H9 (cell line): ENCODE measurements at regions not wholly inside any gene's neighbourhood (a gene's known extent, or its start where the extent isn't known, plus 50 kb on each side); places are given as distances from the start of the nearest gene placed in this dataset.

Source experiments
- DNase-seq: peaks from one replicate; pipeline ENCODE4 v3.0.0-alpha.2; 2017
- H2AFZ ChIP-seq: one replicate; pipeline ENCODE4 v1.6.1; 2013; ENCODE audit warnings: mild to moderate bottlenecking, low read length, control low read depth, moderate library complexity
- H2AK5ac ChIP-seq: 2 replicates; pipeline ENCODE4 v1.6.1; 2013; ENCODE audit warnings: low read length, control low read depth, mixed read lengths; ENCODE audit not compliant: insufficient read length
- H2BK120ac ChIP-seq: one replicate; pipeline ENCODE4 v1.6.1; 2013; ENCODE audit warnings: low read depth, mild to moderate bottlenecking, low read length, control low read depth, inconsistent platforms; ENCODE audit not compliant: poor library complexity, severe bottlenecking
- H2BK12ac ChIP-seq: 2 replicates; pipeline ENCODE4 v1.6.1; 2013; ENCODE audit warnings: low read length, control low read depth, mixed read lengths, low read depth; ENCODE audit not compliant: insufficient read length
- H2BK15ac ChIP-seq: 2 replicates; pipeline ENCODE4 v1.6.1; 2013; ENCODE audit warnings: low read depth, low read length, control low read depth
- H2BK20ac ChIP-seq: one replicate; pipeline ENCODE4 v1.6.1; 2013; ENCODE audit warnings: low read depth, mild to moderate bottlenecking, low read length, control low read depth, inconsistent platforms; ENCODE audit not compliant: poor library complexity, severe bottlenecking
- H2BK5ac ChIP-seq: 2 replicates; pipeline ENCODE4 v1.6.1; 2013; ENCODE audit warnings: low read length, control low read depth, mixed read lengths; ENCODE audit not compliant: insufficient read length
- H3K14ac ChIP-seq: 2 replicates; pipeline ENCODE4 v1.6.1; 2013; ENCODE audit warnings: low read length, control low read depth; ENCODE audit not compliant: insufficient read depth
- H3K18ac ChIP-seq: 2 replicates; pipeline ENCODE4 v1.6.1; 2013; ENCODE audit warnings: low read depth, mild to moderate bottlenecking, mixed read lengths, low read length, control low read depth; ENCODE audit not compliant: insufficient read length
- H3K23ac ChIP-seq: 2 replicates; pipeline ENCODE4 v1.6.1; 2013; ENCODE audit warnings: low read length, control low read depth, mixed read lengths, low read depth; ENCODE audit not compliant: insufficient read length
- H3K23me2 ChIP-seq: 2 replicates; pipeline ENCODE4 v1.6.1; 2013; ENCODE audit warnings: low read depth, mild to moderate bottlenecking, mixed read lengths, low read length, control low read depth; ENCODE audit not compliant: insufficient read length, poor library complexity, severe bottlenecking
- H3K27ac ChIP-seq: 2 replicates; pipeline ENCODE4 v1.5.1; 2013; ENCODE audit warnings: low read length, control low read depth, mixed read lengths, low read depth; ENCODE audit not compliant: insufficient read length
- H3K27me3 ChIP-seq: 2 replicates; pipeline ENCODE4 v1.6.1; 2013; ENCODE audit warnings: low read length, control low read depth, inconsistent platforms; ENCODE audit not compliant: insufficient read depth
- H3K4ac ChIP-seq: 2 replicates; pipeline ENCODE4 v1.6.1; 2013; ENCODE audit warnings: low read depth, mild to moderate bottlenecking, control low read depth, inconsistent platforms, low read length, moderate library complexity
- H3K4me1 ChIP-seq: 2 replicates; pipeline ENCODE4 v1.6.1; 2013; ENCODE audit warnings: low read length, control low read depth, inconsistent platforms; ENCODE audit not compliant: insufficient read depth
- H3K4me2 ChIP-seq: 2 replicates; pipeline ENCODE4 v1.6.1; 2013; ENCODE audit warnings: low read length, control low read depth, mixed read lengths; ENCODE audit not compliant: insufficient read length, insufficient read depth
- H3K56ac ChIP-seq: 2 replicates; pipeline ENCODE4 v1.6.1; 2013; ENCODE audit warnings: low read depth, mild to moderate bottlenecking, mixed read lengths, low read length, control low read depth; ENCODE audit not compliant: insufficient read length
- H3K79me1 ChIP-seq: 2 replicates; pipeline ENCODE4 v1.6.1; 2013; ENCODE audit warnings: low read depth, mild to moderate bottlenecking, moderate library complexity, low read length, control low read depth, inconsistent platforms; ENCODE audit not compliant: insufficient read depth, poor library complexity, severe bottlenecking
- H3K79me2 ChIP-seq: 2 replicates; pipeline ENCODE4 v1.6.1; 2013; ENCODE audit warnings: low read length, control low read depth, inconsistent platforms; ENCODE audit not compliant: insufficient read depth
- H3K9ac ChIP-seq: 2 replicates; pipeline ENCODE4 v1.6.1; 2013; ENCODE audit warnings: low read length, control low read depth, mixed read lengths; ENCODE audit not compliant: insufficient read length; ENCODE audit errors: extremely low read depth
- H3K9me3 ChIP-seq: one replicate; pipeline ENCODE4 v1.6.1; 2013; ENCODE audit warnings: low read depth, low read length, inconsistent platforms; ENCODE audit not compliant: control insufficient read depth
- H3T11ph ChIP-seq: one replicate; pipeline ENCODE4 v1.6.1; 2013; ENCODE audit warnings: mild to moderate bottlenecking, low read length, control low read depth, inconsistent platforms
- H4K20me1 ChIP-seq: one replicate; pipeline ENCODE4 v1.6.1; 2013; ENCODE audit not compliant: control insufficient read depth, insufficient read length, insufficient read depth
- H4K5ac ChIP-seq: 2 replicates; pipeline ENCODE4 v1.6.1; 2013; ENCODE audit warnings: low read depth, mild to moderate bottlenecking, mixed read lengths, low read length, control low read depth; ENCODE audit not compliant: insufficient read length
- H4K8ac ChIP-seq: replicated peaks from 2 replicates; pipeline ENCODE4 v1.6.1; 2013; ENCODE audit warnings: low read length, control low read depth, mixed read lengths, low read depth; ENCODE audit not compliant: insufficient read length
- H4K91ac ChIP-seq: 2 replicates; pipeline ENCODE4 v1.6.1; 2013; ENCODE audit warnings: low read depth, mild to moderate bottlenecking, moderate library complexity, mixed read lengths, low read length, control low read depth; ENCODE audit not compliant: insufficient read length
- H3K27ac Mint-ChIP-seq, 3 experiments: 2 replicates in 2 of 3; 3 replicates in 1 of 3; pipeline ENCODE4 v1.8.0; 2020 to 2021; ENCODE audit warnings: mixed read lengths in 3 of 3, mild to moderate bottlenecking in 1 of 3, moderate library complexity in 1 of 3
- H3K27me3 Mint-ChIP-seq: 2 replicates; pipeline ENCODE4 v1.8.0; 2021; ENCODE audit warnings: low read depth, mild to moderate bottlenecking, moderate library complexity, mixed read lengths
- H3K36me3 Mint-ChIP-seq, 3 experiments: 2 replicates in 2 of 3; 3 replicates in 1 of 3; pipeline ENCODE4 v1.8.0; 2020 to 2021; ENCODE audit warnings: low read depth in 3 of 3, mixed read lengths in 3 of 3; ENCODE audit not compliant: insufficient read depth in 1 of 3
- H3K4me1 Mint-ChIP-seq, 2 experiments: 2 replicates each; pipeline ENCODE4 v1.8.0; 2020; ENCODE audit warnings: mixed read lengths in 2 of 2
- H3K4me3 Mint-ChIP-seq, 2 experiments: 2 replicates in 1 of 2; 3 replicates in 1 of 2; pipeline ENCODE4 v1.8.0; 2020 to 2021; ENCODE audit warnings: mild to moderate bottlenecking in 2 of 2, mixed read lengths in 2 of 2, moderate library complexity in 1 of 2
- H3K9me3 Mint-ChIP-seq, 2 experiments: 2 replicates in 1 of 2; 3 replicates in 1 of 2; pipeline ENCODE4 v1.8.0; 2020; ENCODE audit warnings: mild to moderate bottlenecking in 2 of 2, mixed read lengths in 2 of 2, moderate library complexity in 1 of 2
- CTCF ChIP-seq: fragments of 200-600 bp; sonication (generic); conservative IDR thresholded peaks from 3 replicates; pipeline ENCODE4 v1.8.0; 2021; ENCODE audit warnings: antibody characterized with exemption, mild to moderate bottlenecking
- WGBS: extraction: QIAGEN DNeasy Blood & Tissue Kit; methylation state at CpG from one replicate; pipeline ENCODE4 v1.1.7; 2013; ENCODE audit warnings: missing lambda C conversion rate, low lambda C conversion rate, mixed read lengths; ENCODE audit not compliant: insufficient read length; ENCODE audit errors: extremely low coverage; 5-methylcytosine and 5-hydroxymethylcytosine counted together

GRCh38 chr11:122170815-122171475 lies 54.9 kb upstream of the BLID start:
- no peaks in the 10 kb centered on the region for H3K23me2 ChIP-seq
- no peak overlapping the region for H3K56ac ChIP-seq
- H2BK12ac ChIP-seq: no peak overlapping the region
- H3K4me1 Mint-ChIP-seq: peaks cover 13 to 14% of the 10 kb centered on the region in 2 experiments
- H3K9me3 ChIP-seq: no peaks in the 10 kb centered on the region
- WGBS: no CpG with 5 or more reads among the region's 3 CpGs
- H2AFZ ChIP-seq: no peak overlapping the region
- H3K4me3 Mint-ChIP-seq: no peak overlapping the region
- H3K4me2 ChIP-seq: no peak overlapping the region
- H3K4me1 ChIP-seq: no peaks in the 10 kb centered on the region; the same call in 1 of the 2 replicates
- no peak overlapping the region for H2BK5ac ChIP-seq
- no peaks in the 10 kb centered on the region for H4K20me1 ChIP-seq
- H3K79me1 ChIP-seq: no peaks in the 10 kb centered on the region
- H2BK20ac ChIP-seq: no peak overlapping the region
- H3K27ac Mint-ChIP-seq: no peak overlapping the region; a peak in 1 of 7 replicates
- no peak for TF ChIP-seq CTCF
- H3K36me3 Mint-ChIP-seq: no peaks in the 10 kb centered on the region
- H3K9ac ChIP-seq: no peak overlapping the region
- no peak overlapping the region for H4K8ac ChIP-seq
- H3K14ac ChIP-seq: no peak overlapping the region
- DNase-seq: no peak
- no peak overlapping the region for H4K5ac ChIP-seq
- H3K27me3 Mint-ChIP-seq: no peaks in the 10 kb centered on the region; the same call in 1 of the 2 replicates
- no peak overlapping the region for H4K91ac ChIP-seq
- H3K27ac ChIP-seq: no peak overlapping the region
- H3K4ac ChIP-seq: no peak overlapping the region
- H3K27me3 ChIP-seq: no peaks in the 10 kb centered on the region
- H3K9me3 Mint-ChIP-seq: no peaks in the 10 kb centered on the region; a peak in 1 of 5 replicates
- H3T11ph ChIP-seq: no peak overlapping the region
- H3K23ac ChIP-seq: no peak overlapping the region
- no peak overlapping the region for H2BK15ac ChIP-seq
- no peak overlapping the region for H2AK5ac ChIP-seq
- no peak overlapping the region for H2BK120ac ChIP-seq
- no peak overlapping the region for H3K18ac ChIP-seq
- H3K79me2 ChIP-seq: no peaks in the 10 kb centered on the region
